Lower leg skin (tissue), 3 donors: ENCODE measurements at regions not wholly inside any gene's neighbourhood (a gene's known extent, or its start where the extent isn't known, plus 50 kb on each side); places are given as distances from the start of the nearest gene placed in this dataset.

Source experiments
- POLR2A ChIP-seq, 2 donors: fragments of 450-650 bp; IDR thresholded peaks; one replicate each; pipeline ENCODE4 v1.6.1; 2016 to 2017; ENCODE audit warnings: antibody characterized with exemption in 2 of 2, mild to moderate bottlenecking in 1 of 2, moderate library complexity in 1 of 2
- TF ChIP-seq, protein P1 (sequence below), 3 donors: fragments of 450-650 bp; IDR thresholded peaks; one replicate each; pipeline ENCODE4 v1.5.1; 2016; ENCODE audit warnings: antibody characterized with exemption in 3 of 3, mild to moderate bottlenecking in 3 of 3, moderate library complexity in 2 of 3

- TF ChIP-seq POLR2A (IDR thresholded peaks at IDR 0.05), result no peak
- TF ChIP-seq, protein P1, sequence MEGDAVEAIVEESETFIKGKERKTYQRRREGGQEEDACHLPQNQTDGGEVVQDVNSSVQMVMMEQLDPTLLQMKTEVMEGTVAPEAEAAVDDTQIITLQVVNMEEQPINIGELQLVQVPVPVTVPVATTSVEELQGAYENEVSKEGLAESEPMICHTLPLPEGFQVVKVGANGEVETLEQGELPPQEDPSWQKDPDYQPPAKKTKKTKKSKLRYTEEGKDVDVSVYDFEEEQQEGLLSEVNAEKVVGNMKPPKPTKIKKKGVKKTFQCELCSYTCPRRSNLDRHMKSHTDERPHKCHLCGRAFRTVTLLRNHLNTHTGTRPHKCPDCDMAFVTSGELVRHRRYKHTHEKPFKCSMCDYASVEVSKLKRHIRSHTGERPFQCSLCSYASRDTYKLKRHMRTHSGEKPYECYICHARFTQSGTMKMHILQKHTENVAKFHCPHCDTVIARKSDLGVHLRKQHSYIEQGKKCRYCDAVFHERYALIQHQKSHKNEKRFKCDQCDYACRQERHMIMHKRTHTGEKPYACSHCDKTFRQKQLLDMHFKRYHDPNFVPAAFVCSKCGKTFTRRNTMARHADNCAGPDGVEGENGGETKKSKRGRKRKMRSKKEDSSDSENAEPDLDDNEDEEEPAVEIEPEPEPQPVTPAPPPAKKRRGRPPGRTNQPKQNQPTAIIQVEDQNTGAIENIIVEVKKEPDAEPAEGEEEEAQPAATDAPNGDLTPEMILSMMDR (IDR thresholded peaks at IDR 0.05), result no peak
Measured at GRCh38 chr2:220442012-220442411, 814.6 kb downstream of the SLC4A3 start.
